ENCODE measurements at regions not wholly inside any gene's neighbourhood (a gene's known extent, or its start where the extent isn't known, plus 50 kb on each side); places are given as distances from the start of the nearest gene placed in this dataset.

DNA sequence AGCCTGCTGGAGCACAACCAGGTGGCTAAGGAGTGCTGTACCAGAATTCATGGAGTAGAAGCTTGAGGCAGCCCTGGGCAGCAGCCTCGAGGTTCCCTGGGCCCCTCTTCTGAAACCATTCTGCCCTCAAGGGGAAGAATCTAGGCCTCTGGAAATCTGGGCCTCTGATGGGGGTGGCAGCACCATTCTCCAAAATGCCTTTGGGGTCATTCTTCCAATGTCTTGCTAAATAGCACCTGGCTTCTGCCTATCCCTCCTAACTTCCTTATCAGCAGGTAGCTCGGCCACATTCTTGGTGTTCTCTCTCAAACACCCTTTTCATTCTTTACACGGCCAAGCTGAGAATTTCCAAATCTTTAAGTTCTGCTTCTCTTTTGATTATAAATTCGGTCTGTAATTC lies 473.6 kb downstream of the BCOR start:
- no peaks in the 10 kb centered on the region for H3K4me1 ChIP-seq (ENCODE audit: insufficient read depth, low read length)

DNA sequence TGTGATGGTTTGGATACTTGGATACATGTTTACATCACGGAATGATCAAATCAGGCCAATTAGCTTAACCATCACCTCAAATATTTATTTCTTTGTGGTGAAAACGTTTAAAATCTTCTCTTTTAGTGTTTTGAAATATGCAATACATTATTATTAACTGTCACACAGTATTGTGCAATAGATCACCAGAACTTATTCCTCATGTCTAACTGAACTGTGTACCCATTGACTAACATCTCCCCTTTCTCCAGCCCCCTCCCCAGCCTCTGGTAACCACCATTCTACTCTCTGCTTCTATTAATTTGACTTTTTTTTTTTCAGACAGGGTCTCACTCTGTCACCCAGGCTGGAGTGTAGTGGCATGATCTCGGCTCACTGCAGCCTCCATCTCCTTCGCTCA lies 471.9 kb downstream of the BCOR start:
- Histone ChIP-seq H3K27me3 (ENCODE audit: insufficient read depth, low read length) (no peaks in the 10 kb centered on the region), H3K9me3 (ENCODE audit: low read depth, low read length) (no peaks in the 10 kb centered on the region), H3K4me1 (ENCODE audit: insufficient read depth, low read length) (no peaks in the 10 kb centered on the region), H3K4me3 (ENCODE audit: low read length) (no peak overlapping the region)

More for the DNA sequence above, 473.6 kb downstream of the BCOR start:
- Histone ChIP-seq H3K27me3 (ENCODE audit: insufficient read depth, low read length) (no peaks in the 10 kb centered on the region), H3K4me3 (ENCODE audit: low read length) (no peak overlapping the region), H3K9me3 (ENCODE audit: low read depth, low read length) (no peaks in the 10 kb centered on the region)

DNA sequence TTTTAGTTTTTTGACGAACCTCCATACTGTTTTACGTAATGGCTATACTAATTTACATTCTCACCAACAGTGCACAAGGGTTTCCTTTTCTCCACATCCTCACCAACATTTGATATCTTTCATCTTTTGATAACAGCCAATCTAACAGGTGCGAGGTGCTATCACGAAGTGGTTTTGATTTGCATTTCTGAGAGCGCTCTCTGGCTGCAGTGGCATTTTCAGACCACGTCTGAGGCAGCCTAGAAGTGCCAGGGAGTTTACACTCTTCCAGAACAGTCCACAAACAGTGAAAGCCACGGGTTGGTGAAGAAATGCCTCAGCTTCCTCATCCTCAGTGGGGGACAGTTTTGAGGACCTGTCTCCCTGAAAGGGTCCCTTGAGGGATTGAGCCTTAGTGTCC lies 471.0 kb downstream of the BCOR start:
- H3K27me3 ChIP-seq (ENCODE audit: insufficient read depth, low read length): no peaks in the 10 kb centered on the region
- no peaks in the 10 kb centered on the region for H3K4me1 ChIP-seq (ENCODE audit: insufficient read depth, low read length)
- no peak overlapping the region for H3K4me3 ChIP-seq (ENCODE audit: low read length)
- H3K9me3 ChIP-seq (ENCODE audit: low read depth, low read length): no peaks in the 10 kb centered on the region

DNA sequence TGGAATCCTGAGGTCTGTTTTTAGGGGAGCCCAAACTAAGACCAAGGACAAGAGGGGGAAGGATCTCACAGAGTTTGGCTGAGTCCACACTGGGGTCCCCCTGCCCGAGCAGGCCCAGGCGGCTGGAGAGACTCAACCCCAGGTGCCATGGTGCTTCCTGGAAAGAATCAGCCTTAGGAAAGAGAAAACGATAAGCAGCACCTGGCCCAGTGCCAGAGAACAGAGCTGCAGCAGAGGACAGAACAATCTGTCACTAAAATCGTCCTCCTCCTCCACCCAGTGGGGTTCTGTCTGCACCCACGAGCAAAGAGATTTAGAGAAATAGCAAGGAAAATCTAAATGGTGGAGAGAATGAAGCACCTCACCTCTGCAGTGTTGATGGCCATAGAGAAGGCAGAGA lies 470.5 kb downstream of the BCOR start:
- no peaks in the 10 kb centered on the region for H3K4me1 ChIP-seq (ENCODE audit: insufficient read depth, low read length)
- no peak overlapping the region for H3K4me3 ChIP-seq (ENCODE audit: low read length)
- no peaks in the 10 kb centered on the region for H3K27me3 ChIP-seq (ENCODE audit: insufficient read depth, low read length)
- H3K9me3 ChIP-seq (ENCODE audit: low read depth, low read length): no peaks in the 10 kb centered on the region

DNA sequence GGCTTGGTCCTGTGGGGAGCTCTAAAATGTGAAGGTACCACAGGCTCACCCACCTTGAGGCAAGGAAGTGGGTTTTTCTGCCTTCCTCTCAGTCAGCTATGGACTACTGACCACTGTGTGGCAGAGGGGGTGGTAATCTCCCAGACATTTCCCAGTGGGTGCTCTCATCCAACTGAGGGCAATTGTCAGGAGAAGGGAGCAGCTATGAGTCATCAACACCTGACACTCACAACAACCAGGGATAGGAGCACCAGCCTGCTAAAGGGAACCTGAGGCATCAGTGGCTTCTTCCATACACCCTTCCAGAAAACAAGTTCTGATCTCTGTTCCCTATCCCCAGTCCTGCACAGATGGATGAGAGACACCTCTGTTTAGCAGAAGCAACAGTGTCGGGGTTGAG lies 468.8 kb downstream of the BCOR start:
- Histone ChIP-seq H3K4me1 (ENCODE audit: insufficient read depth, low read length) (no peaks in the 10 kb centered on the region), H3K27me3 (ENCODE audit: insufficient read depth, low read length) (no peaks in the 10 kb centered on the region), H3K4me3 (ENCODE audit: low read length) (no peak overlapping the region), H3K9me3 (ENCODE audit: low read depth, low read length) (no peaks in the 10 kb centered on the region)

DNA sequence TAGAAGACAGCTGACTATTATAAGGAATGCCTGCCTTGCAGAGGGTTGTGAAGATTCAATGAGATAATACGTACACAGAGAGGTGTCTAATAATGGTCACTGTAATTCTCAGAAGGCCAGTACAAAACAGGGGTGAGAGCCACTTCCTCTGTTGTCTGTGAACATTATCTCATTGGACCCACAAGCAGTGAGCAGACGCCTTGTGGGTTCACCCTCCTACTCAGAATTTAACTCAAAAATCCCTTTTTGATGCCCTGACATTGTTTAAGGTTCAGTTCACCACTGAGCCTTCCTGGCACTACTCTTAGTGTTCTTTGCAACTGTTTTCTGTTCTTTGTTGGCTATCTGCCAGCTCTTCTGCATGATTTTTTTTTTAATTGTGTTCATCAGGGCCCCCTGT lies 467.4 kb downstream of the BCOR start:
- Histone ChIP-seq H3K4me3 (ENCODE audit: low read length) (no peak overlapping the region), H3K27me3 (ENCODE audit: insufficient read depth, low read length) (no peaks in the 10 kb centered on the region), H3K9me3 (ENCODE audit: low read depth, low read length) (no peaks in the 10 kb centered on the region), H3K4me1 (ENCODE audit: insufficient read depth, low read length) (no peaks in the 10 kb centered on the region)

DNA sequence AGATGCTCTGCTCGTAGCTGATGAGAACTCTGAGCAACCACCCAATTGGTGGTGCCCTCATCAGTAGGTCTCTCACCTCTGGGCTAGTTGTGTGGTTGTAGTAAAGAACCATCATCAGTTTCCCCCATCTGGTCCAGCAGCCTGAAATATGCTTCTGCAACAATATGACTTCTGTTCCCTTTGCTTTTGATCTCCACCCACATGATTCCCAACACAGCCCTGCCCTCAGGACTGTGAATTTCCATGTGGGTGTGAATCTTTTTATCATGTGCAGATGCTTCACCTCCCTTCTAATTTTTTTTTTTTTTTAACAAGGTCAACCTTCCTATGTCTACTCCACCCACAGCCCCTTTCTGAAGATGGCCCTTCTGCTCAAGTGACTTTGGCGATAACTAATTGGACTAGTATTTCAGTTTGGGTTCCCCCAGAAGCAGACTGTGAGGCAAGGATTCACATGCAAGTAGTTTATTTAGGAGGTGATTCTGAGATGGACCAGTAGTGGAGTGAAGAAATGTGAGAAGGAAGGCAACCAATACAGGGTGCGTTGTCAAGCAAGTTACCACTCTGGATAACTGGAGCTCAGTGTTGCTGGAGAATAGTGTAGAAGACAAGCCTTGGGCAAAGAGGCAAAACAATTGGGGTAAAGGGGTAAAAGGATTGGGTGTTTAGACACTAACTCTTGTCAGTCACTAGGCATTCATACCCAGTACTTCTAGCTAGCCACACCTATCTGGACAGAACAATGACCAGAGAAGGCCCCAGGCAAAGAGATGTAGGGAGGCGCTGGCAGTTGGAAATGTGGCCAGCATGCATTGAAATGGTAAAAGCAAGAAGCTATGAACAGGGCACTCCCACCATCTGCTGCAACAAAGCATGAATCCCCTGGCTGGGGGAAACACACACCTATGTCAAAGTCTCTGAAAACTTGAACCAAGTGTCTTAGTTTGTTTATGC lies 466.2 kb downstream of the BCOR start:
- no peaks in the 10 kb centered on the region for H3K27me3 ChIP-seq (ENCODE audit: insufficient read depth, low read length)
- no peak overlapping the region for H3K4me3 ChIP-seq (ENCODE audit: low read length)
- no peaks in the 10 kb centered on the region for H3K4me1 ChIP-seq (ENCODE audit: insufficient read depth, low read length)
- H3K9me3 ChIP-seq (ENCODE audit: low read depth, low read length): no peaks in the 10 kb centered on the region

DNA sequence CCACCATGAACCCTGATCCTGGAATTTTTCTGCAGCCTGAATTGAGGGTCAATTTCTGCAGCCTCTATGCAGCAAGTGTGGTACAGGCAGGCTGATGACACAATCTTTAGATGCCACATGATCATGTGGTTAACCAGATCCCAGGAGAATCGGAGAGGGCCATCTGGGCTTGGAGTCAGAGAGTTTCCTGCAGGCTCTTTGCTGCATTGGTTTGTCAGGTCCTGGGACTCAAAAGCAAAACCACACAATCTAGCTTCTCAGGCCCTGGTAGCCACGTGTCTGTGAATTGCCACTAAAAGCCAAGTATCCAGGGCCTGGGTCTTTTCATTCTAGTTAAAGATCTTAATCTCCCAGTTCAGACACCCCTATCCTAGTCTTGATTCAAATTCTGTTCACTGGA lies 464.5 kb downstream of the BCOR start:
- no peaks in the 10 kb centered on the region for H3K4me1 ChIP-seq (ENCODE audit: insufficient read depth, low read length)
- no peak overlapping the region for H3K4me3 ChIP-seq (ENCODE audit: low read length)
- no peaks in the 10 kb centered on the region for H3K9me3 ChIP-seq (ENCODE audit: low read depth, low read length)
- H3K27me3 ChIP-seq (ENCODE audit: insufficient read depth, low read length): no peaks in the 10 kb centered on the region

DNA sequence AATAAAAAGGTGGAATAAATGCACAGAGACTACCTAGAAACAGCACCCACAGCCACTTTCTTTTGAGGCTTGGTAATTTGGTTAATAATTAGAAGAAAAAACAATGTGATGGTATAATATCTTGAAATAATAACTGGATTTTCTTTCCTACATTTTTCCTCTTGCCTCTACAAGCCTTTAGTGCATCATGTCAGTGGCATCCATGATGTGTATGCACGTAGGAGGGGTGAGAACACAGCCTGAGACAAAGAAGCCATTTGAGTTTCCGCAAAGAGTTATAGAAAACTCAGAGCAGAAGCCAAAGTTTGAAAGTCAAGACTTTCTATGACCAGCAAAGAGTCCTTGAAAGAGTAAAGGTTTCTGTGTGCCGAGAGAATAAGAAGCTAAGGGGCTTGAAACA lies 461.3 kb downstream of the BCOR start:
- no peaks in the 10 kb centered on the region for H3K4me1 ChIP-seq (ENCODE audit: insufficient read depth, low read length)
- no peaks in the 10 kb centered on the region for H3K27me3 ChIP-seq (ENCODE audit: insufficient read depth, low read length)
- H3K9me3 ChIP-seq (ENCODE audit: low read depth, low read length): no peaks in the 10 kb centered on the region
- H3K4me3 ChIP-seq (ENCODE audit: low read length): no peak overlapping the region

DNA sequence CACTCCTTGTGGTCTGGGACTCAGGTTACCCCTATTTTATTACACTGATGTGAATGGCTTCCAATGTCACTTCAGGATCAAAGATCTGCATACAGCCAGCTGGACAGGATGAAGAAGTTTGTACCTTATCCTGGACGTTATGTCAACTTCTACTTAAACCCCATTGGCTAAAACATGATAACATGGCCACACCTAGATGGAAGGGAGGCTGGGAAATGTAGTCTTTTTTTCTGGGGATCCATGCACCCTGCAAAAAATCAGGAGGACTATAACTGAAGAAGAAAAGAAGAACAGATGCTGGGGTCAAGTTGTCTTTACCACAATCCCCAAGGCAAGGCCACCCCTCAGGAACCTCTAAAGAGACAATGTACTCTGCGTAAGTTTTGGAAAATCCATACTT lies 459.2 kb downstream of the BCOR start:
- H3K27me3 ChIP-seq (ENCODE audit: insufficient read depth, low read length): no peaks in the 10 kb centered on the region
- H3K4me3 ChIP-seq (ENCODE audit: low read length): no peak overlapping the region
- H3K4me1 ChIP-seq (ENCODE audit: insufficient read depth, low read length): no peaks in the 10 kb centered on the region
- no peaks in the 10 kb centered on the region for H3K9me3 ChIP-seq (ENCODE audit: low read depth, low read length)

DNA sequence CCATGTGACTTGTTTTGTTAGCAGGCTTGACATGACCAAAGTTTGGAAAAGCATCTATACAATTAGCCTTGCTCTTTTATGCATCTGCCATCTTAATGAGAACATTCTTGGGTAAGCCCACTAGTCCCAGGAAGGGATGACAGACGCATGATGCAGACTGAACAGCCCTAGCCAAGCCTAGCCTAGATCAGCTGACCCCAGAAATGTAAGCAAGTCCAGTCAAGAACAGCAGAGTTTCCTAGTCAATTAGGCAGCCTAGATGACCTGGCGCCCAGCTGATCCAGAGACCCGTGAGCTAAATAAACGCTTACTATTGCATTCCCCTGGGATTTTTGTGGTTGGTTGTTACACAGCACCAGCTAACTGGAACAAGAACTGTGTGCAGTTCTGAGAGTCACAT lies 457.9 kb downstream of the BCOR start:
- H3K4me1 ChIP-seq (ENCODE audit: insufficient read depth, low read length): no peaks in the 10 kb centered on the region
- H3K9me3 ChIP-seq (ENCODE audit: low read depth, low read length): no peaks in the 10 kb centered on the region
- no peaks in the 10 kb centered on the region for H3K27me3 ChIP-seq (ENCODE audit: insufficient read depth, low read length)
- H3K4me3 ChIP-seq (ENCODE audit: low read length): no peak overlapping the region

DNA sequence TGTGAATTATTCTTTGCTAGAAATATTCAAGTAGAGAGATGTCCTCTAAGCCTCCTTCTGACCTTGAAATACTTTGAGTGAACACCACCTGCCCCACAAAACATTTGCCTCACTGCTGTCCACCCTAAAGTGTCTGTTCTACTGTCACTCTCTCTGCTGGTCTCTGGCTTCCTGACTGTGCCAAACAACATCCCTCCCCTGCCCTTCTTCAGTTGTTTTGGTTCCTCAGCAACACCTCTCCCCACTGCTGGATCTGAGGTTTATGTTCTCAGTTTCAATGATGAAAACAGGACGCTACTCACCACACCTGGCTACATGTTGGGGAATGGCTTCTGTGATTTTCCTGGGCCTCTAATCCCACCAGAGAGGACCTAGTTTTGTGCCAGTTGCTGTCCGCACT lies 456.9 kb downstream of the BCOR start:
- Histone ChIP-seq H3K4me1 (ENCODE audit: insufficient read depth, low read length) (no peaks in the 10 kb centered on the region), H3K4me3 (ENCODE audit: low read length) (no peak overlapping the region), H3K27me3 (ENCODE audit: insufficient read depth, low read length) (no peaks in the 10 kb centered on the region), H3K9me3 (ENCODE audit: low read depth, low read length) (no peaks in the 10 kb centered on the region)

DNA sequence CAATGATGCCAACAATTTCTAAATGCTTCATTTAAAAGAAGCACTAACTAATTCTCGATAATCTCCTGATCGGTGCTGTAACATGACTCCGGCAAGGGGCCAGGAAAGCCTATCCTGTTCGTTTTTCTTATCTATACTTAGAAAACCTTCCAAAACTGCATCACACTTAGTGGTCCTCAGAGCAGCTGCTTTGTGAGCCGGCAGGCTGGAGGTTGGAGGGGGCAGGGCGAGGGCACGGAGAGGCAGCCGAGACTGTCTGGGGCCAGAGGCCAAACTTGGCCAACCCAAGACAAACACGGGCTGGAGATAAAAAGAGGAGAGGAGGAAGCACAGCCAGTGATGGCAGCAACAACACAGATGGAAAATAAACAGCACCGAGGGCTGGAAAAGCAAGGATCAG lies 455.7 kb downstream of the BCOR start:
- Histone ChIP-seq H3K27me3 (ENCODE audit: insufficient read depth, low read length) (no peaks in the 10 kb centered on the region), H3K9me3 (ENCODE audit: low read depth, low read length) (no peaks in the 10 kb centered on the region), H3K4me3 (ENCODE audit: low read length) (no peak overlapping the region), H3K4me1 (ENCODE audit: insufficient read depth, low read length) (no peaks in the 10 kb centered on the region)

DNA sequence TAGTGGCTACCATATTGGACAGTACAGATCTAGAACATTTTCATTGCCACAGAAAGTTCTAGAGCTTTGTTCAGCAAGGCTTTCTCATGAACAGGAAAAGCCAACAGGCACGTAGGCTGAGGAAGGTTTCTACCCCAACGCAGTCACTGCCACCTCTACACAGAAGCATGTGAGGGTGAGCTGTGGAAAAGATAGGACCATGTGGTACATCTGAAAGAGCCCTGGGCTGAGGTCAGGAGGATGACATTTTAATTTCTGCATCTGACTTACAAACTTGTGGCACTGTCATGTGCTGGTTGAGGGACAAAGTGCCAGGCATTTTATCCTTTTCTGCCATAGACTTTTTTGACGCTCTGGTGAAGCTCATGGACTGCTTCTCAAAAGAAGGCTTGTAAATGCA lies 454.2 kb downstream of the BCOR start:
- H3K4me1 ChIP-seq (ENCODE audit: insufficient read depth, low read length): no peaks in the 10 kb centered on the region
- H3K4me3 ChIP-seq (ENCODE audit: low read length): no peak overlapping the region
- no peaks in the 10 kb centered on the region for H3K9me3 ChIP-seq (ENCODE audit: low read depth, low read length)
- no peaks in the 10 kb centered on the region for H3K27me3 ChIP-seq (ENCODE audit: insufficient read depth, low read length)

DNA sequence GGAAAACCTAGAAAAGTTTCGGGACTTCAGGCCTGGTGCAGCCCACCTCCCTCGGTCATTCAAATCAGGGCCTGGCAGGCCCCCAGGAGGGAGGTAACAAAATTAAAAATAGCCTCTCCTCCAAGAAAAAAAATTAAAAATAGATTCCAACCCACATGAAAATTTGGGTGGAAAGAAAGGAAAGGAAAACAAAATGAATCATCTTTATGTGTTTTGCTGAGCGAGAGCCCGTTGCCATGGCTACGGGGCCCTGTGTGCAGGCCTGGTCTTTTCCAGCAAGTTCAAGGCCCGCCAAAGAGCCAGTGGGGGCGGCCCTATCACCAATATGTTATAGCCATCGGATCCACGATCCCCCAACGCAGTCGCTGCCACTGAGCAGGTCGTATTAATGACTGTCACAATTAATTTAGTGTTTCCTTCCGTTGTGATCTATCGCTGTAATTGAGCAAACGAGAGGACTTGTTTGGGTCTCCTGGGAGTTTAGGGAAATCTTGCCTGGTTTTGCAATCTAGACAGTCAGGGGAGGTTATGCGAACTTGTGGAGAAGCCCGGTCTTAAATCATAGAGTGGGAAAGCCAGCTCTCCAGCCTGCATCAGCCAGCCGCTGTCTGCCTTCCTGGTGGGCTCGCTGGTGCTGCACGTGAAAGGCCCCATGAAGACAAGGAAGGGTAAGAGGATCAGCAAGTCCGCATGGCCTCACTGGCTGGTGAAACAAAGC lies 452.4 kb downstream of the BCOR start:
- no peaks in the 10 kb centered on the region for H3K4me1 ChIP-seq (ENCODE audit: insufficient read depth, low read length)
- H3K27me3 ChIP-seq (ENCODE audit: insufficient read depth, low read length): no peaks in the 10 kb centered on the region
- no peaks in the 10 kb centered on the region for H3K9me3 ChIP-seq (ENCODE audit: low read depth, low read length)
- no peak overlapping the region for H3K4me3 ChIP-seq (ENCODE audit: low read length)
